ENCODE measurements at regions not wholly inside any gene's neighbourhood (a gene's known extent, or its start where the extent isn't known, plus 50 kb on each side); places are given as distances from the start of the nearest gene placed in this dataset.

GRCh38 chr20:19958219-19958618 lies 58.9 kb upstream of the NAA20 start:
- no peak overlapping the region for H3K27ac ChIP-seq (ENCODE audit: low read depth in 1 of 2, low read length in 1 of 2)
- peaks cover 14 to 47% (median 25%) of the 10 kb centered on the region in 4 donors for H3K36me3 ChIP-seq (ENCODE audit: control insufficient read depth in 4 of 4, insufficient read depth in 4 of 4, low read length in 4 of 4)
- 86 to 87% methylated on average over 3 of the region's 3 CpGs for WGBS, 2 donors
- H3K4me3 ChIP-seq: no peak overlapping the region
- DNase-seq: no peak
- no peak for ATAC-seq (ENCODE audit: insufficient read depth, low FRiP score)
- peaks cover 0 to 6% (median 0%) of the 10 kb centered on the region in 5 donors for H3K4me1 ChIP-seq (ENCODE audit: control insufficient read depth in 5 of 5, insufficient read depth in 5 of 5, low read length in 5 of 5)
- no peaks in the 10 kb centered on the region for H3K27me3 ChIP-seq (ENCODE audit: control insufficient read depth in 3 of 3, insufficient read depth in 3 of 3, low read length in 2 of 3)
- no peaks in the 10 kb centered on the region for H3K9me3 ChIP-seq (ENCODE audit: control insufficient read depth in 4 of 4, insufficient read depth in 3 of 4, low read length in 3 of 4)
- TF ChIP-seq CTCF (IDR thresholded peaks at IDR 0.05; ENCODE audit: control extremely low read depth, extremely low read depth): no peak
- no peak overlapping the region for H3K9ac ChIP-seq (ENCODE audit: insufficient read depth in 1 of 2, low read length in 2 of 2)

- Histone ChIP-seq H3K9me3 (ENCODE audit: control insufficient read depth in 4 of 4, insufficient read depth in 3 of 4, low read length in 3 of 4) (no peaks in the 10 kb centered on the region), H3K9ac (ENCODE audit: insufficient read depth in 1 of 2, low read length in 2 of 2) (no peak overlapping the region), H3K4me1 (ENCODE audit: control insufficient read depth in 5 of 5, insufficient read depth in 5 of 5, low read length in 5 of 5) (peaks cover 0 to 6% (median 0%) of the 10 kb centered on the region in 5 donors), H3K4me3 (no peak overlapping the region), H3K36me3 (ENCODE audit: control insufficient read depth in 4 of 4, insufficient read depth in 4 of 4, low read length in 4 of 4) (peaks cover 14 to 49% (median 25%) of the 10 kb centered on the region in 4 donors), H3K27ac (ENCODE audit: low read depth in 1 of 2, low read length in 1 of 2) (no peak overlapping the region), H3K27me3 (ENCODE audit: control insufficient read depth in 3 of 3, insufficient read depth in 3 of 3, low read length in 2 of 3) (no peaks in the 10 kb centered on the region)
- WGBS, 2 donors: 95 to 96% methylated on average over 4 of the region's 4 CpGs
- ATAC-seq (ENCODE audit: insufficient read depth, low FRiP score) (no peak), DNase-seq (no peak)
- TF ChIP-seq CTCF (IDR thresholded peaks at IDR 0.05; ENCODE audit: control extremely low read depth, extremely low read depth): no peak
Measured at GRCh38 chr20:19958928-19959327, 58.2 kb upstream of the NAA20 start.

- DNase-seq: no peak
- TF ChIP-seq CTCF (IDR thresholded peaks at IDR 0.05; ENCODE audit: control extremely low read depth, extremely low read depth): no peak
- Histone ChIP-seq H3K9ac (ENCODE audit: insufficient read depth in 1 of 2, low read length in 2 of 2) (no peak overlapping the region), H3K36me3 (ENCODE audit: control insufficient read depth in 4 of 4, insufficient read depth in 4 of 4, low read length in 4 of 4) (peaks cover 14 to 49% (median 25%) of the 10 kb centered on the region in 4 donors), H3K27ac (ENCODE audit: low read depth in 1 of 2, low read length in 1 of 2) (no peak overlapping the region), H3K9me3 (ENCODE audit: control insufficient read depth in 4 of 4, insufficient read depth in 3 of 4, low read length in 3 of 4) (no peaks in the 10 kb centered on the region), H3K27me3 (ENCODE audit: control insufficient read depth in 3 of 3, insufficient read depth in 3 of 3, low read length in 2 of 3) (no peaks in the 10 kb centered on the region), H3K4me3 (no peak overlapping the region), H3K4me1 (ENCODE audit: control insufficient read depth in 5 of 5, insufficient read depth in 5 of 5, low read length in 5 of 5) (peaks cover 0 to 11% (median 3%) of the 10 kb centered on the region in 5 donors)
- WGBS, 2 donors: 91 to 100% methylated on average over 2 of the region's 2 CpGs
- no peak for ATAC-seq (ENCODE audit: insufficient read depth, low FRiP score)
Measured at GRCh38 chr20:19960745-19961144, 56.4 kb upstream of the NAA20 start.

GRCh38 chr20:19961293-19961692 lies 55.9 kb upstream of the NAA20 start:
- Histone ChIP-seq H3K4me3 (no peak overlapping the region), H3K9ac (ENCODE audit: insufficient read depth in 1 of 2, low read length in 2 of 2) (no peak overlapping the region), H3K36me3 (ENCODE audit: control insufficient read depth in 4 of 4, insufficient read depth in 4 of 4, low read length in 4 of 4) (peaks cover 14 to 49% (median 26%) of the 10 kb centered on the region in 4 donors), H3K9me3 (ENCODE audit: control insufficient read depth in 4 of 4, insufficient read depth in 3 of 4, low read length in 3 of 4) (no peaks in the 10 kb centered on the region), H3K27me3 (ENCODE audit: control insufficient read depth in 3 of 3, insufficient read depth in 3 of 3, low read length in 2 of 3) (no peaks in the 10 kb centered on the region), H3K27ac (ENCODE audit: low read depth in 1 of 2, low read length in 1 of 2) (no peak overlapping the region), H3K4me1 (ENCODE audit: control insufficient read depth in 5 of 5, insufficient read depth in 5 of 5, low read length in 5 of 5) (peaks cover 0 to 11% (median 3%) of the 10 kb centered on the region in 5 donors)
- WGBS, 2 donors: 85 to 86% methylated on average over 6 of the region's 6 CpGs
- ATAC-seq (ENCODE audit: insufficient read depth, low FRiP score) (no peak), DNase-seq (no peak)
- no peak for TF ChIP-seq CTCF (IDR thresholded peaks at IDR 0.05; ENCODE audit: control extremely low read depth, extremely low read depth)
